ENCODE measurements at regions not wholly inside any gene's neighbourhood (a gene's known extent, or its start where the extent isn't known, plus 50 kb on each side); places are given as distances from the start of the nearest gene placed in this dataset.

GRCh38 chr9:124133727-124134126, 122.2 kb downstream of the LHX2 start:
- TF ChIP-seq CTCF (conservative IDR thresholded peaks at IDR 0.05; ENCODE audit: low read length) (peak; percentile 58; the same call in 1 of the 2 replicates), EZH2phosphoT487 (IDR thresholded peaks at IDR 0.05; ENCODE audit: borderline replicate concordance, low read depth, low read length) (no peak)

All from OCI-LY7 (cell line).